ENCODE measurements at regions not wholly inside any gene's neighbourhood (a gene's known extent, or its start where the extent isn't known, plus 50 kb on each side); places are given as distances from the start of the nearest gene placed in this dataset.

DNA sequence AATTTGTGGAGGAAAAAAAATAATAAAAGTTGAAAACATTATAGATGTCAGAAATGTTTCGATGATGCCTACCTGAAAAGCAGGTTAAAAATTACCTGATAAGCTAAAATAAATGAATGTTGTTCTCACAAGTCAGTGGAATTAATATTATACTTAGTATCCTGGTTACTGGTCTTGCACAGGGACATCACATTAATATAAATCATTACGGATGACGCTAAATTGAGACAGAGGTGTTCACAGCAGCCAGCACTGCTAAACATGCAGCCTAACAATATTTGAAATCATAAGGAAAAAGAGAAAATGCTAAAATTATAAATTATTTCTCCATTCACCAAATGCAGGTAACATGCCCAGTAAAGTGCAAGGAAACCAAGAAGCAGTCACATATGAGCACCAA, 1130.0 kb downstream of the STPG2 start:
- ChIA-PET CTCF (no interaction called here), SMC1A (ENCODE audit: uncharacterized antibody, unreplicated experiment) (no interaction called here), POLR2A (no interaction called here), RAD21 (ENCODE audit: unreplicated experiment) (no interaction called here)
- 56% methylated on average over 3 of the region's 3 CpGs for WGBS (ENCODE audit: insufficient coverage, insufficient replicate concordance, low lambda C conversion rate, missing lambda C conversion rate)
- Histone ChIP-seq H2AFZ (ENCODE audit: control insufficient read depth, low read depth, low read length) (no peak overlapping the region), H3K4me3 (no peak overlapping the region), H3K4me1 (ENCODE audit: control insufficient read depth, insufficient read depth, low read length) (no peaks in the 10 kb centered on the region), H3K36me3 (ENCODE audit: control insufficient read depth in 2 of 2, insufficient read depth in 2 of 2, low read length in 1 of 2) (no peaks in the 10 kb centered on the region), H3K9me3 (replicated peaks; ENCODE audit: control insufficient read depth, insufficient read depth, low read length) (no peaks in the 10 kb centered on the region), H3K4me2 (ENCODE audit: control insufficient read depth, insufficient read depth) (no peak overlapping the region), H3K27ac (ENCODE audit: control insufficient read depth, insufficient read depth) (no peak overlapping the region), H4K20me1 (ENCODE audit: control insufficient read depth, insufficient read depth) (no peaks in the 10 kb centered on the region), H3K27me3 (replicated peaks in 1 of 2; ENCODE audit: control insufficient read depth in 2 of 2, insufficient read depth in 2 of 2, low read length in 1 of 2) (no peaks in the 10 kb centered on the region), H3K79me2 (ENCODE audit: control insufficient read depth, insufficient read depth, low read length) (no peaks in the 10 kb centered on the region), H3K9ac (ENCODE audit: control insufficient read depth, insufficient read depth, low read length) (no peak overlapping the region)
- BruUV-seq (replicated peaks): no TSS peak
- DNase-seq (ENCODE audit: low read depth, low spot score) (no peak), FAIRE-seq (no peak), ATAC-seq (no peak)
- intact Hi-C loops (cut with micrococcal nuclease; ENCODE audit: unreplicated experiment) (no loop called here), in situ Hi-C loops (cut with MboI) (no loop called here)
- TF ChIP-seq BCL11A (IDR thresholded peaks at IDR 0.05; ENCODE audit: low read depth, low read length): no peak
- TF ChIP-seq, protein P1, sequence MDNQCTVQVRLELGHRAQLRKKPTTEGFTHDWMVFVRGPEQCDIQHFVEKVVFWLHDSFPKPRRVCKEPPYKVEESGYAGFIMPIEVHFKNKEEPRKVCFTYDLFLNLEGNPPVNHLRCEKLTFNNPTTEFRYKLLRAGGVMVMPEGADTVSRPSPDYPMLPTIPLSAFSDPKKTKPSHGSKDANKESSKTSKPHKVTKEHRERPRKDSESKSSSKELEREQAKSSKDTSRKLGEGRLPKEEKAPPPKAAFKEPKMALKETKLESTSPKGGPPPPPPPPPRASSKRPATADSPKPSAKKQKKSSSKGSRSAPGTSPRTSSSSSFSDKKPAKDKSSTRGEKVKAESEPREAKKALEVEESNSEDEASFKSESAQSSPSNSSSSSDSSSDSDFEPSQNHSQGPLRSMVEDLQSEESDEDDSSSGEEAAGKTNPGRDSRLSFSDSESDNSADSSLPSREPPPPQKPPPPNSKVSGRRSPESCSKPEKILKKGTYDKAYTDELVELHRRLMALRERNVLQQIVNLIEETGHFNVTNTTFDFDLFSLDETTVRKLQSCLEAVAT (IDR thresholded peaks at IDR 0.05): no peak
- TF ChIP-seq CBX5 (IDR thresholded peaks at IDR 0.05; ENCODE audit: low read depth): no peak
- no peak for TF ChIP-seq PAX8 (IDR thresholded peaks at IDR 0.05)
- TF ChIP-seq HCFC1 (IDR thresholded peaks at IDR 0.05; ENCODE audit: low read length): no peak
- no peak for TF ChIP-seq HDGF (IDR thresholded peaks at IDR 0.05)
- TF ChIP-seq, protein P2, sequence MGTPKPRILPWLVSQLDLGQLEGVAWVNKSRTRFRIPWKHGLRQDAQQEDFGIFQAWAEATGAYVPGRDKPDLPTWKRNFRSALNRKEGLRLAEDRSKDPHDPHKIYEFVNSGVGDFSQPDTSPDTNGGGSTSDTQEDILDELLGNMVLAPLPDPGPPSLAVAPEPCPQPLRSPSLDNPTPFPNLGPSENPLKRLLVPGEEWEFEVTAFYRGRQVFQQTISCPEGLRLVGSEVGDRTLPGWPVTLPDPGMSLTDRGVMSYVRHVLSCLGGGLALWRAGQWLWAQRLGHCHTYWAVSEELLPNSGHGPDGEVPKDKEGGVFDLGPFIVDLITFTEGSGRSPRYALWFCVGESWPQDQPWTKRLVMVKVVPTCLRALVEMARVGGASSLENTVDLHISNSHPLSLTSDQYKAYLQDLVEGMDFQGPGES (IDR thresholded peaks at IDR 0.05): no peak

DNA sequence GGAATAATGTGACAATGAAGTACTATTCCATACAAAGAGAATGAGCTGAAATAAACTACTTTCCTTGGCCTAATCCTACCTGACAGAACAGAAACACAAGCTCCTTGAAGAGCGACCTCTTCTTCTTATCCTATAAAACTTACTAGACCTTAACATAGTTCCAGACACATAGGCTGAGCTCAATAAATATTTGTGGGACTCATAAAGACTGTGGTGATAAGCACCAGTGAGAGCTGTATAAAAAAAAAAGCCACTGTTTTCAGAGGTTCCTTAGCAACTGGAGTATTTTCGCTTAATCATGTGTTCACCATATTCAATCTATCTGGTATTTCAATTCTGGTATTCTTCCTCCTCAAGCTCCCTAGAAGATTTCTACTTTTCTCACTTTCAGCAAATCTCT, 1129.6 kb downstream of the STPG2 start:
- RAD21 ChIA-PET (ENCODE audit: unreplicated experiment): no interaction called here
- CTCF ChIA-PET: interaction anchor here (0.6 kb wide), 1 partner anchor 63 kb away, joined by 4 read pairs; no protein-coding TSS in a partner anchor
- H3K9me3 ChIP-seq (replicated peaks; ENCODE audit: control insufficient read depth, insufficient read depth, low read length): no peaks in the 10 kb centered on the region
- no peak overlapping the region for H3K4me3 ChIP-seq
- POLR2A ChIA-PET: no interaction called here
- no peak for FAIRE-seq
- 0% methylated on average over 2 of the region's 2 CpGs for WGBS (ENCODE audit: insufficient coverage, insufficient replicate concordance, low lambda C conversion rate, missing lambda C conversion rate)
- intact Hi-C loops (cut with micrococcal nuclease; ENCODE audit: unreplicated experiment) (no loop called here), in situ Hi-C loops (cut with MboI) (no loop called here)
- H3K36me3 ChIP-seq (ENCODE audit: control insufficient read depth in 2 of 2, insufficient read depth in 2 of 2, low read length in 1 of 2): no peaks in the 10 kb centered on the region
- no peak for DNase-seq (ENCODE audit: low read depth, low spot score)
- no peak for ATAC-seq
- H3K27me3 ChIP-seq (replicated peaks in 1 of 2; ENCODE audit: control insufficient read depth in 2 of 2, insufficient read depth in 2 of 2, low read length in 1 of 2): no peaks in the 10 kb centered on the region
- H3K27ac ChIP-seq (ENCODE audit: control insufficient read depth, insufficient read depth): no peak overlapping the region
- H4K20me1 ChIP-seq (ENCODE audit: control insufficient read depth, insufficient read depth): no peaks in the 10 kb centered on the region
- TF ChIP-seq CBFB (IDR thresholded peaks at IDR 0.05; ENCODE audit: low read depth): no peak
- no peaks in the 10 kb centered on the region for H3K79me2 ChIP-seq (ENCODE audit: control insufficient read depth, insufficient read depth, low read length)
- H3K4me2 ChIP-seq (ENCODE audit: control insufficient read depth, insufficient read depth): no peak overlapping the region
- H2AFZ ChIP-seq (ENCODE audit: control insufficient read depth, low read depth, low read length): no peak overlapping the region
- no peak overlapping the region for H3K9ac ChIP-seq (ENCODE audit: control insufficient read depth, insufficient read depth, low read length)
- SMC1A ChIA-PET (ENCODE audit: uncharacterized antibody, unreplicated experiment): no interaction called here
- H3K4me1 ChIP-seq (ENCODE audit: control insufficient read depth, insufficient read depth, low read length): no peaks in the 10 kb centered on the region
- BruUV-seq (replicated peaks): no TSS peak

All from GM12878 (cell line).